PC-9 (cell line): ENCODE measurements at regions not wholly inside any gene's neighbourhood (a gene's known extent, or its start where the extent isn't known, plus 50 kb on each side); places are given as distances from the start of the nearest gene placed in this dataset.

Source experiments
- BruUV-seq: library from RNA; stranded (reverse); fragments of 400-500 nt; replicated peaks from 2 replicates; lab custom pipeline; 2021; lab: Mats Ljungman, UMichigan
- CTCF ChIA-PET: fragments of 300-600 bp; sonication (Branson Sonifier 250); formaldehyde crosslinking; loops from one replicate; lab custom pipeline; 2022; ENCODE audit warnings: antibody characterized with exemption; lab: Charles Lee
- POLR2A ChIA-PET: fragments of 300-600 bp; sonication (Branson Sonifier 250); formaldehyde crosslinking; loops from one replicate; lab custom pipeline; 2022; ENCODE audit warnings: antibody characterized with exemption; ENCODE audit not compliant: unreplicated experiment; lab: Charles Lee
- DNase-seq, 2 experiments: peaks; one replicate each; pipeline versions ENCODE4 v3.0.0 to v3.0.0-alpha.2; 2015 to 2022; ENCODE audit warnings: mixed read lengths in 1 of 2
- H2AFZ ChIP-seq: fragments of 200-600 bp; sonication (generic); 2 replicates; pipeline ENCODE4 v1.8.1; 2017; ENCODE audit warnings: antibody characterized with exemption
- H3F3A ChIP-seq: fragments of 200-600 bp; sonication (generic); 2 replicates; pipeline ENCODE4 v1.8.1; 2017; ENCODE audit warnings: antibody characterized with exemption, mild to moderate bottlenecking, low read depth; ENCODE audit not compliant: insufficient read depth
- H3K27ac ChIP-seq: fragments of 200-600 bp; sonication (generic); 2 replicates; pipeline ENCODE4 v1.6.1; 2016; ENCODE audit warnings: mixed run types
- H3K27me3 ChIP-seq: fragments of 200-600 bp; sonication (generic); 2 replicates; pipeline ENCODE4 v1.6.1; 2016; ENCODE audit warnings: low read depth, mixed run types; ENCODE audit not compliant: insufficient read depth
- H3K36me3 ChIP-seq: fragments of 200-600 bp; sonication (generic); 2 replicates; pipeline ENCODE4 v1.6.1; 2016; ENCODE audit warnings: low read depth, mixed run types
- H3K4me1 ChIP-seq: fragments of 200-600 bp; sonication (generic); replicated peaks from 2 replicates; pipeline ENCODE4 v1.6.1; 2016; ENCODE audit warnings: mixed run types; ENCODE audit not compliant: insufficient read depth
- H3K4me2 ChIP-seq: fragments of 200-600 bp; sonication (generic); 2 replicates; pipeline ENCODE4 v1.6.1; 2017; ENCODE audit warnings: mixed run types
- H3K4me3 ChIP-seq: fragments of 200-600 bp; sonication (generic); 2 replicates; pipeline ENCODE4 v1.6.1; 2016; ENCODE audit warnings: mixed run types
- H3K79me2 ChIP-seq: fragments of 200-600 bp; sonication (generic); 2 replicates; pipeline ENCODE4 v1.6.1; 2017; ENCODE audit warnings: low read depth, mixed run types
- H3K9me2 ChIP-seq: fragments of 200-600 bp; sonication (generic); 2 replicates; pipeline ENCODE4 v1.8.1; 2017; ENCODE audit warnings: mild to moderate bottlenecking; ENCODE audit not compliant: insufficient read depth
- H3K9me3 ChIP-seq: fragments of 200-600 bp; sonication (generic); 2 replicates; pipeline ENCODE4 v1.8.1; 2016; ENCODE audit warnings: low read depth; ENCODE audit not compliant: insufficient read depth
- H4K20me1 ChIP-seq: fragments of 200-600 bp; sonication (generic); 2 replicates; pipeline ENCODE4 v1.8.1; 2017; ENCODE audit not compliant: insufficient read depth
- EZH2 ChIP-seq: fragments of 200-600 bp; sonication (generic); IDR thresholded peaks from 2 replicates; pipeline ENCODE4 v1.8.0; 2017; ENCODE audit warnings: antibody characterized with exemption, low read depth
- intact Hi-C: fragments of 100-400 bp; cut with micrococcal nuclease; formaldehyde crosslinking; loops from one replicate; pipeline ENCODE4 v1.10.0; 2022; ENCODE audit not compliant: unreplicated experiment
- TF ChIP-seq, protein P1 (sequence below): fragments of 200-600 bp; sonication (generic); conservative IDR thresholded peaks from 2 replicates; pipeline ENCODE4 v1.6.1; 2017; ENCODE audit warnings: mixed run types, antibody characterized with exemption, mild to moderate bottlenecking, moderate library complexity

DNA sequence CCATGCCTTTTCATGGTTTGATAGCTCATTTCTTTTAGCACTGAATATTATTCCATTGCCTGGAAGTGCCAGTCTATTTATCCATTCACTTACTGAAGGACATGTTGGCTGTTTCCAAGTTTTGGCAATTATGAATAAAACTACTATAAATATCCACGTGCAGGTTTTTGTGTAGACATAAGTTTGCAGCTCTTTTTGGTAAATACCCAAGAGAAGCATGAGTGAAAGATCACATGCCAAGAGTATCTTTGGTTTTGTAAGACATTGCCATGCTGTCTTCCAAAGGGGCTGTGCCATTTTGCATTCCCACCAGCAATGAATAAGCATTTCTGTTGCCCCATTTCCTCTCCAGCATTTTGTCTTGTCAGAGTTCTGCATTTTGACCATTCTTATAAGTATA, 120.9 kb downstream of the MANEA start:
- no peaks in the 10 kb centered on the region for H3K9me3 ChIP-seq
- no peak overlapping the region for H2AFZ ChIP-seq
- POLR2A ChIA-PET, result no interaction called here
- no peak overlapping the region for H3K4me3 ChIP-seq
- CTCF ChIA-PET, result no interaction called here
- no peaks in the 10 kb centered on the region for H3K4me1 ChIP-seq
- no peaks in the 10 kb centered on the region for H4K20me1 ChIP-seq
- no peaks in the 10 kb centered on the region for H3K79me2 ChIP-seq
- H3K27me3 ChIP-seq, result no peaks in the 10 kb centered on the region
- TF ChIP-seq, protein P1, sequence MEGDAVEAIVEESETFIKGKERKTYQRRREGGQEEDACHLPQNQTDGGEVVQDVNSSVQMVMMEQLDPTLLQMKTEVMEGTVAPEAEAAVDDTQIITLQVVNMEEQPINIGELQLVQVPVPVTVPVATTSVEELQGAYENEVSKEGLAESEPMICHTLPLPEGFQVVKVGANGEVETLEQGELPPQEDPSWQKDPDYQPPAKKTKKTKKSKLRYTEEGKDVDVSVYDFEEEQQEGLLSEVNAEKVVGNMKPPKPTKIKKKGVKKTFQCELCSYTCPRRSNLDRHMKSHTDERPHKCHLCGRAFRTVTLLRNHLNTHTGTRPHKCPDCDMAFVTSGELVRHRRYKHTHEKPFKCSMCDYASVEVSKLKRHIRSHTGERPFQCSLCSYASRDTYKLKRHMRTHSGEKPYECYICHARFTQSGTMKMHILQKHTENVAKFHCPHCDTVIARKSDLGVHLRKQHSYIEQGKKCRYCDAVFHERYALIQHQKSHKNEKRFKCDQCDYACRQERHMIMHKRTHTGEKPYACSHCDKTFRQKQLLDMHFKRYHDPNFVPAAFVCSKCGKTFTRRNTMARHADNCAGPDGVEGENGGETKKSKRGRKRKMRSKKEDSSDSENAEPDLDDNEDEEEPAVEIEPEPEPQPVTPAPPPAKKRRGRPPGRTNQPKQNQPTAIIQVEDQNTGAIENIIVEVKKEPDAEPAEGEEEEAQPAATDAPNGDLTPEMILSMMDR, result no peak
- no peak for TF ChIP-seq EZH2
- no TSS peak for BruUV-seq
- no peaks in the 10 kb centered on the region for H3F3A ChIP-seq
- intact Hi-C loops, result no loop called here
- no peaks in the 10 kb centered on the region for H3K36me3 ChIP-seq
- H3K4me2 ChIP-seq, result no peak overlapping the region
- DNase-seq, result no peak
- H3K9me2 ChIP-seq, result no peaks in the 10 kb centered on the region; the same call in 1 of the 2 replicates
- no peak overlapping the region for H3K27ac ChIP-seq

DNA sequence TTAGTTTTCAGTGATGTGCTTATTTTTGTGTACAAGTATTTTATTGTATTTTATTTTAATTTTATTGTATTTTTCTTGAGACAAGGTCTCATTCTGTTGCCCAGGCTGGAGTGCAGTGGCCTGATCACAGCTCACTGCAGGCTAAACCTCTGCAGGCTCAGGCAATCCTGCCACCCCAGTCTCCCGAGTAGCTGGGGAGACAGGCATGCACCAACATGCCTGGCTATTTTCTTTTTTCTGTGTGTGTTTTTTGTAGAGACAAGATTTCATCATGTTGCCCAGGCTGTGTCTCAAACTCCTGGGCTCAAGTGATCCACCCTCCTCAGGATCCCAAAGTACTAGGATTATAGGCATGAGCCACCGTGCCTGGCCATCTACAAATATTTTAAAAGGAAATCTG, 146.3 kb downstream of the MANEA start:
- Histone ChIP-seq H3K79me2 (no peaks in the 10 kb centered on the region), H3K9me2 (0 out of 2 replicates have a peak, but pooled peaks cover 3% of the 10 kb centered on the region), H3K4me2 (no peak overlapping the region), H3K9me3 (no peaks in the 10 kb centered on the region), H3K4me3 (no peak overlapping the region), H2AFZ (no peak overlapping the region), H3F3A (no peaks in the 10 kb centered on the region), H3K27me3 (no peaks in the 10 kb centered on the region), H3K36me3 (no peaks in the 10 kb centered on the region), H3K27ac (no peak overlapping the region), H3K4me1 (no peaks in the 10 kb centered on the region), H4K20me1 (no peaks in the 10 kb centered on the region)
- intact Hi-C loops, result no loop called here
- ChIA-PET POLR2A (no interaction called here), CTCF (no interaction called here)
- BruUV-seq, result no TSS peak
- no peak for TF ChIP-seq EZH2
- TF ChIP-seq, protein P1, result no peak
- DNase-seq, result no peak

DNA sequence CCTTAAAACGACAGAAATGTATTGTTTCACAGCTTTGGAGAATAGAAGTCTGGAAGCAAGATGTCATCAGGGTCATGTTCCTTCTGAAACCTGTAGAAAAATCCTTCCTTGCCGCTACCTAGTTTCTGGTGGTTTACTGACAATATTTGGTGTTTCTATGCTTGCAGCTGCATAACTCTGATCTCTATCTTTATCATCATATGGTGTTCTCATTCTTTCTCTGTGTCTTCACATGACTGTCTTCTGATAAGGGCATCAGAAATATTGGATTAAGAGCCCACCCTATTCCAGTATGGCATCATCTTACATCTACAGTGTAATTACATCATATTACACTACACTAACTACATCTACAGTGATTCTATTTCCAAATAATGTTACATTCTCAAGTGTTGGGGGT, 148.0 kb downstream of the MANEA start:
- CTCF ChIA-PET, result no interaction called here
- no peak for DNase-seq
- Histone ChIP-seq H2AFZ (no peak overlapping the region), H3K9me2 (0 out of 2 replicates have a peak, but pooled peaks cover 3% of the 10 kb centered on the region), H3K27ac (no peak overlapping the region), H3K27me3 (no peaks in the 10 kb centered on the region), H3K79me2 (no peaks in the 10 kb centered on the region), H3K4me3 (no peak overlapping the region), H3K36me3 (no peaks in the 10 kb centered on the region), H3K4me2 (no peak overlapping the region), H4K20me1 (no peaks in the 10 kb centered on the region), H3K4me1 (no peaks in the 10 kb centered on the region), H3K9me3 (no peaks in the 10 kb centered on the region), H3F3A (no peaks in the 10 kb centered on the region)
- POLR2A ChIA-PET, result no interaction called here
- BruUV-seq, result no TSS peak
- intact Hi-C loops, result no loop called here
- TF ChIP-seq, protein P1, result no peak
- no peak for TF ChIP-seq EZH2
